DMS79 treated with DMSO at 0.1 percent for 48 hours (cell line): ENCODE measurements at regions not wholly inside any gene's neighbourhood (a gene's known extent, or its start where the extent isn't known, plus 50 kb on each side); places are given as distances from the start of the nearest gene placed in this dataset.

ENCODE experiments used
- DNase-seq: peaks from one replicate; lab custom pipeline; 2025; lab: John Stamatoyannopoulos, UW

- DNase-seq, result peak; percentile 87
These were observed 335.3 kb downstream of the DIRAS2 start for GRCh38 chr9:90307167-90307833.

GRCh38 chr9:90307891-90308290, 334.7 kb downstream of the DIRAS2 start:
- peak; percentile 28 for DNase-seq

GRCh38 chr9:90308691-90309090, 333.9 kb downstream of the DIRAS2 start:
- DNase-seq, result no peak

- no peak for DNase-seq
These were observed 332.7 kb downstream of the DIRAS2 start for GRCh38 chr9:90309809-90310520.

- DNase-seq, result no peak
These were observed 332.1 kb downstream of the DIRAS2 start for GRCh38 chr9:90310521-90310876.

- no peak for DNase-seq
These were observed 330.8 kb downstream of the DIRAS2 start for GRCh38 chr9:90311811-90312210.

- no peak for DNase-seq
These were observed 320.3 kb downstream of the DIRAS2 start for GRCh38 chr9:90322296-90322695.

GRCh38 chr9:90325913-90326653, 316.5 kb downstream of the DIRAS2 start:
- no peak for DNase-seq

GRCh38 chr9:90330231-90330630, 312.4 kb downstream of the DIRAS2 start:
- no peak for DNase-seq

- DNase-seq, result no peak
These were observed 310.6 kb downstream of the DIRAS2 start for GRCh38 chr9:90331826-90332575.

- DNase-seq, result no peak
These were observed 309.4 kb downstream of the DIRAS2 start for GRCh38 chr9:90333226-90333625.

GRCh38 chr9:90340421-90340820, 302.2 kb downstream of the DIRAS2 start:
- no peak for DNase-seq

- DNase-seq, result no peak
These were observed 300.0 kb downstream of the DIRAS2 start for GRCh38 chr9:90342607-90343006.

GRCh38 chr9:90343366-90343765, 299.3 kb downstream of the DIRAS2 start:
- DNase-seq, result no peak

- DNase-seq, result no peak
These were observed 298.6 kb downstream of the DIRAS2 start for GRCh38 chr9:90343991-90344390.

GRCh38 chr9:90365666-90366065, 277.0 kb downstream of the DIRAS2 start:
- peak; percentile 22 for DNase-seq

- peak; percentile 1 for DNase-seq
These were observed 274.4 kb downstream of the DIRAS2 start for GRCh38 chr9:90368241-90368640.

GRCh38 chr9:90368928-90369327, 273.7 kb downstream of the DIRAS2 start:
- peak; percentile 5 for DNase-seq

- no peak for DNase-seq
These were observed 262.9 kb downstream of the DIRAS2 start for GRCh38 chr9:90379771-90380170.

- no peak for DNase-seq
These were observed 257.5 kb downstream of the DIRAS2 start for GRCh38 chr9:90385146-90385545.

GRCh38 chr9:90393365-90394152, 249.1 kb downstream of the DIRAS2 start:
- DNase-seq, result no peak

- no peak for DNase-seq
These were observed 247.8 kb downstream of the DIRAS2 start for GRCh38 chr9:90394871-90395270.
